ENCODE measurements at regions not wholly inside any gene's neighbourhood (a gene's known extent, or its start where the extent isn't known, plus 50 kb on each side); places are given as distances from the start of the nearest gene placed in this dataset.
"Not testable (repeated sequence)": the region's sequence is repeated elsewhere in the genome, so short reads cannot be mapped to it uniquely, and the experiment has no call there.

DNA sequence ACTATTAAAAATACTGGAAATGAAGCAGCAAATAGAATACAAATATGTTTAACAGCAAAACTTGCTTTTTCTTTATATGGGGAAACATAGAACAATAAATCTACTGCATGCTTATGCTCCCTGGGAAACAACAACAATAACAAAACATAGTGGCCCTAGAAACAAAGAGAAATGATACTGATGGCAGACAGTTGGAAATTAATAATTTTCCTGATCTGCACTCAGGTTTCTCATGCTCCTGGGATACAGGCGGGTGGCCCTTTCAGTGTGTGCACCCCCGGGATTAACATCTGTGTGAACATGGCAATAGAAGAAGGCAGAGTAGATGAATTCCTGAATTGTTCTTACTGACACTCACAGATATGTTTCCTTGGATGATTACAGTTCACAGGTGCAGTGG, 209.2 kb upstream of the TBX18 start:
- H3K27ac ChIP-seq, result no peak overlapping the region
- TF ChIP-seq, protein P1, sequence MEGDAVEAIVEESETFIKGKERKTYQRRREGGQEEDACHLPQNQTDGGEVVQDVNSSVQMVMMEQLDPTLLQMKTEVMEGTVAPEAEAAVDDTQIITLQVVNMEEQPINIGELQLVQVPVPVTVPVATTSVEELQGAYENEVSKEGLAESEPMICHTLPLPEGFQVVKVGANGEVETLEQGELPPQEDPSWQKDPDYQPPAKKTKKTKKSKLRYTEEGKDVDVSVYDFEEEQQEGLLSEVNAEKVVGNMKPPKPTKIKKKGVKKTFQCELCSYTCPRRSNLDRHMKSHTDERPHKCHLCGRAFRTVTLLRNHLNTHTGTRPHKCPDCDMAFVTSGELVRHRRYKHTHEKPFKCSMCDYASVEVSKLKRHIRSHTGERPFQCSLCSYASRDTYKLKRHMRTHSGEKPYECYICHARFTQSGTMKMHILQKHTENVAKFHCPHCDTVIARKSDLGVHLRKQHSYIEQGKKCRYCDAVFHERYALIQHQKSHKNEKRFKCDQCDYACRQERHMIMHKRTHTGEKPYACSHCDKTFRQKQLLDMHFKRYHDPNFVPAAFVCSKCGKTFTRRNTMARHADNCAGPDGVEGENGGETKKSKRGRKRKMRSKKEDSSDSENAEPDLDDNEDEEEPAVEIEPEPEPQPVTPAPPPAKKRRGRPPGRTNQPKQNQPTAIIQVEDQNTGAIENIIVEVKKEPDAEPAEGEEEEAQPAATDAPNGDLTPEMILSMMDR (conservative IDR thresholded peaks at IDR 0.05), result no peak

DNA sequence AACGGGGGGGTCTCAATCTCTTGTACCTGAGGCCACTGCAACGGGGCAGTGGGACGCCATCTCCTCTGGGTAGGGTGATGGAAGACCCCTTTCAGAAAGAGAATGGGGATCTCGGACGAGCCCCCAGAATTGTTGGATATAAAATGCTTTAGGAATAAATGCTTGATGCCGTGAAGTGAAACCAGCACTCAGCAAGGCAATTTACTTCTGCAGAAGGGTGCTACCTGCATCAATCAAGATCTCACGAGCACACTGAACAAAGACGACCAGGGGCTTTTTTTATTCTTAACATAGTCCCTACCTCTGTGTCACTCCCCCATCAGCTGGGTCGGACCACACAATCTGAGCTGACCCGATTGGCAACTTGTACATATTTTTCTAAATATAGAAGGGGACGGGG, 203.6 kb upstream of the TBX18 start:
- TF ChIP-seq, protein P1 (conservative IDR thresholded peaks at IDR 0.05), result no peak
- no peak for TF ChIP-seq ZFX (IDR thresholded peaks at IDR 0.05)
- H3K27ac ChIP-seq, result no peak overlapping the region

DNA sequence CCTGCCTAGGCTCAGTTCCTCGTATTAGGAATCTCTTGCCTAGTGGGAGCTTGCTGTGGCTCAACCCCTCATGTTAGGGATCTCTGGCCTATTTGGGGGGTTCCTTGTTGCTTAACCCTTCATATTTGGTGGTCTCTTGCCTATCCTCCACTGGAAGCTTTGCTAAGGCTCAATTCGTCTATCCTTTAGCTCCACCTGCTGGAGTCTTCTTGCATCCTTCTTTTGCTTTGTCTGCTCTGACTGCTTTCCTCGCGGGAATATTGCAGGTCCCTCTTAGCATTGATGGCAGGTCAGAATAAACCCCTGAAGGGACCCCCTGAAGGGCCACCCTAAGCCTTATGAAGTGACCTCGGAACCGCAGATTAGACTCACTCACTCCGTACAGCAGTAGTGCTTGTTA, 203.0 kb upstream of the TBX18 start:
- no peak overlapping the region for H3K27ac ChIP-seq
- TF ChIP-seq, protein P1 (conservative IDR thresholded peaks at IDR 0.05), result peak; percentile 54
- no peak for TF ChIP-seq ZFX (IDR thresholded peaks at IDR 0.05)

DNA sequence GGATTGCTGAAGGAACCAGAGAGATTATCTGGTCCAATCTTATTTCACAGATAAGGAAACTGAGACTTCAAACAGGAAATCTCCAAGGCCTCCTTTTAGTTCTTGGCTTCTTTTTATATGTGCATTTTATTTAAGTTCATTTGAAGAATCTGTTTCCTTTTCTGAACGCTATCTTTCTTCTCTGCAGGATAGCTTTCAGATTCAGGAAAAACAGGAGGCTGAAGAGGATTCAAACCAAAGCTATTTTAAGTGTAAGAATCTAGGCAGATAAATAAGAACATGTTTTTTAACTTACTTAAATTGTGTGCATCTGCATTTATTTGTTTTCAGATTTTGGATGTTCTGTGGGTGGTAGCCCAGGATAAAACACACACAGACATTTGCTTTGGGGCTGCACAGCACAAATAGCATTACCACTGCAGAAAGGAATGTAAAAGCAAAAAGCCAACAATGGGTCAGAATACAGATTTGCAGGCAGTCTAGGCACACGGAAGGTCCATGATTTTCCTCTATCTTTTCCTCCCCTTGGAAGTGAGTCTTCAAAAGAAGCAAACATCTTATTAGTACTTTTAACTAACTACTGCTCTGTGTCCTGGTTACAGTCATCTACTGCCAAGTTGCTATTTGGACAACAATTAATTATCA, 188.8 kb upstream of the TBX18 start:
- TF ChIP-seq, protein P1 (conservative IDR thresholded peaks at IDR 0.05), result no peak
- TF ChIP-seq ZFX (IDR thresholded peaks at IDR 0.05), result no peak

DNA sequence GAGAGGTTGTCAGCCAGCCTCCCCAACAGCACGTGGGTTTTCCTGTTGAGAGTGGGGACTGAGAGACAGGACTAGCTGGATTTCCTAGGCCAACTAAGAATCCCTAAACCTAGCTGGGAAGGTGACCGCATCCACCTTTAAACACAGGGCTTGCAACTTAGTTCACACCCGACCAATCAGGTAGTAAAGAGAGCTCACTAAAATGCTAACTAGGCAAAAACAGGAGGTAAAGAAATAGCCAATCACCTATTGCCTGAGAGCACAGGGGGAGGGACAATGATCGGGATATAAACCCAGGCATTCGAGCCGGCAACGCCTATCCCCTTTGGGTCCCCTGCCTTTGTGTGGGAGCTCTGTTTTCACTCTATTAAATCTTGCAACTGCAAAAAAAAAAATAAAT, 180.5 kb upstream of the TBX18 start:
- H3K27ac ChIP-seq, result not testable (repeated sequence)

More for the DNA sequence above, 188.8 kb upstream of the TBX18 start:
- H3K27ac ChIP-seq, result no peak overlapping the region

DNA sequence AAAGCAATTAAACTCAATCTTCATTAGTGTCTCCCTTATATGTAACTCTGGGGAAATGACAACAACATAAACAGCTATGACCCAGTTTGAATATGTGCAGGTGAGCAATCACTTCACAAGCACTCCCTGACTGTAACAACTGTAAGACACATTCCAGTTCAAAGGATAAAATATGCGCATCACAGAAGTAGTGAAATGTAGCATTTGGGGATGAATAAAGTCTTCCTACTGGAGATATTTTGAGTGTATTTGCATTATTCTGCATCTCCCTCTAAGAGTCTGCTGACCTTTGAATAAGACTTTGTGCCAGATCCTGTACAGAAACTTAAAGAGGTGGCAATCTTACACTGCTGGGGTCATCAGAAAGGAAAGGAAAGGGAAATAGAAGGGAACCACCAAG, 179.5 kb upstream of the TBX18 start:
- TF ChIP-seq, protein P1 (conservative IDR thresholded peaks at IDR 0.05), result no peak
- TF ChIP-seq ZFX (IDR thresholded peaks at IDR 0.05), result no peak
- H3K27ac ChIP-seq, result no peak overlapping the region

DNA sequence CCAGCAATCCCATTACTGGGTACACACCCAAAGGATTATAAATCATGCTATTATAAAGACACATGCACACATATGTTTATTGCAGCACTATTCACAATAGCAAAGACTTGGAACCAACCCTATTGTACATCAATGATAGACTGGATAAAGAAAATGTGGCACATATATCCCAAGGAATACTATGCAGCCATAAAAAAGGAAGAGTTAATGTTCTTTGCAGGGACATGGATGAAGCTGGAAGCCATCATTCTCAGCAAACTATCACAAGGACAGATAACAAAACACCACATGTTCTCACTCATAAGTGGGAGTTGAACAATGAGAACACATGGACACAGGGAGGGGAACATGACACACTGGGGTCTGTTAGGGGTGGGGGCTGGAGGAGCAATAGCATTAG, 177.2 kb upstream of the TBX18 start:
- not testable (repeated sequence) for H3K27ac ChIP-seq

DNA sequence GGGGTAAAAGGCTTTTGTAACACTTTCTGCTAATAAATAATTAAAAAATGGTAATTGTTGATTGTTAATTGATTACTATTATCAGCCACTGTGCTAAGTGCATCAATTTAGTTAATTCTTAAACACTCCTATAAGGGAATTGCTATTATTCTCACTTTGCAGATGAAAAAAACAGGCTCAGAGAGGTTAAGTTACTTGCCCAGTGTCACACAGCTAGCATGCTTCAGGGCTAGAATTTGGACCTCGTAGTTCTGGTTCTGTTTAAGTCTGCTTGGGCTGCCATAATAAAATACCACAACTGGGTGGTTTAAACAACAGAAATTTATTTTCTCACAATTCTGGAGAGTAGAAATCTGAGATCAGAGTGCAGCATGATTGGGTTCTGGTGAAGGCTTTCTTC, 164.8 kb upstream of the TBX18 start:
- no peak for TF ChIP-seq ZFX (IDR thresholded peaks at IDR 0.05)
- TF ChIP-seq, protein P1 (conservative IDR thresholded peaks at IDR 0.05), result no peak
- H3K27ac ChIP-seq, result no peak overlapping the region

Measured in C4-2B (cell line).